ENCODE measurements at regions not wholly inside any gene's neighbourhood (a gene's known extent, or its start where the extent isn't known, plus 50 kb on each side); places are given as distances from the start of the nearest gene placed in this dataset.

DNA sequence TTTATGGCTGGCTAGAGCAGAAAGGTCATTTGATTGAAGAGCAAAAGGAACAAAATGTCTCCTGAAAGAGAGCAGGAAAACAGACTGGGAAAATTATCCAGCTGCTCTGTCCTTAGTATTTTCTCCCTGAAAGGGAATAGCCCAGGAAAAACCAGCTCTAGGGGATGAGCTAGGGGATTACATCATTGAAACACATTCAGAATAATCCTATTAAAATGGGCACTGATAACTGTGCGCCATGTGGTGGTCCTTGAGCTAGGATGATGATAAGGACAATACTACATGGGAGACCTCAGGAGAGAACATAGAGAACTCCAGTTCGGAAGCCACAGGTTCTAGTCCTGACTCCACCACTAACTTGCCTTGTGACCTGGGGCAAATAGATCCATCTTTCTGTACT, 873.8 kb downstream of the TYW1 start:
- TF ChIP-seq, protein P1, sequence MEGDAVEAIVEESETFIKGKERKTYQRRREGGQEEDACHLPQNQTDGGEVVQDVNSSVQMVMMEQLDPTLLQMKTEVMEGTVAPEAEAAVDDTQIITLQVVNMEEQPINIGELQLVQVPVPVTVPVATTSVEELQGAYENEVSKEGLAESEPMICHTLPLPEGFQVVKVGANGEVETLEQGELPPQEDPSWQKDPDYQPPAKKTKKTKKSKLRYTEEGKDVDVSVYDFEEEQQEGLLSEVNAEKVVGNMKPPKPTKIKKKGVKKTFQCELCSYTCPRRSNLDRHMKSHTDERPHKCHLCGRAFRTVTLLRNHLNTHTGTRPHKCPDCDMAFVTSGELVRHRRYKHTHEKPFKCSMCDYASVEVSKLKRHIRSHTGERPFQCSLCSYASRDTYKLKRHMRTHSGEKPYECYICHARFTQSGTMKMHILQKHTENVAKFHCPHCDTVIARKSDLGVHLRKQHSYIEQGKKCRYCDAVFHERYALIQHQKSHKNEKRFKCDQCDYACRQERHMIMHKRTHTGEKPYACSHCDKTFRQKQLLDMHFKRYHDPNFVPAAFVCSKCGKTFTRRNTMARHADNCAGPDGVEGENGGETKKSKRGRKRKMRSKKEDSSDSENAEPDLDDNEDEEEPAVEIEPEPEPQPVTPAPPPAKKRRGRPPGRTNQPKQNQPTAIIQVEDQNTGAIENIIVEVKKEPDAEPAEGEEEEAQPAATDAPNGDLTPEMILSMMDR (conservative IDR thresholded peaks at IDR 0.05) = no peak
- Mint-ChIP-seq H3K9me3 (peaks cover 7% of the 10 kb centered on the region), H3K4me1 (no peaks in the 10 kb centered on the region), H3K36me3 (ENCODE audit: low read depth) (peaks cover 2% of the 10 kb centered on the region), H3K27ac (ENCODE audit: unreplicated experiment) (no peak overlapping the region), H3K27me3 (ENCODE audit: low read depth) (peaks cover 2% of the 10 kb centered on the region), H3K4me3 (no peak overlapping the region)
- DNase-seq (ENCODE audit: low read depth, low spot score) = no peak

DNA sequence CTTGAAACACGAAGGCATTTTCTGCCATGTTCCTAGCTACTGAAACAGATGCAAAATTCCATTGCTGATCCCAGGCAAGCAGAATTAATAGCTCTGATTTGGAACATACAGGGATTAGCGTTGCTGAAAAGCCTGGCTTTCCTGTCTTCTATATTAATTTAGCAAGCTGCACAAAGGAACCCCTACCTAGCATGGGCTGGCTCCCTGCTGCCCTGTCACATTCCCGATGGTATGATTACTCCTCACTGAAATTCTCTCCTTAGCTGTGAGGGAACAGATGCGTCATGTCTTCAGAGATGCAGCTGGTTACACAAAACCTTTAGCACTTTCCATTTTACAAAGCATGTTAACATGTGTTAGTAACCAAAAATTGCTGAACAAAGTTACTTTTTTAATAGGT, 878.9 kb downstream of the TYW1 start:
- Mint-ChIP-seq H3K27me3 (ENCODE audit: low read depth) (peaks cover 31% of the 10 kb centered on the region), H3K4me3 (no peak overlapping the region), H3K4me1 (no peaks in the 10 kb centered on the region), H3K27ac (ENCODE audit: unreplicated experiment) (no peak overlapping the region), H3K36me3 (ENCODE audit: low read depth) (no peaks in the 10 kb centered on the region), H3K9me3 (no peaks in the 10 kb centered on the region)
- TF ChIP-seq, protein P1 (conservative IDR thresholded peaks at IDR 0.05) = no peak
- DNase-seq (ENCODE audit: low read depth, low spot score) = no peak

DNA sequence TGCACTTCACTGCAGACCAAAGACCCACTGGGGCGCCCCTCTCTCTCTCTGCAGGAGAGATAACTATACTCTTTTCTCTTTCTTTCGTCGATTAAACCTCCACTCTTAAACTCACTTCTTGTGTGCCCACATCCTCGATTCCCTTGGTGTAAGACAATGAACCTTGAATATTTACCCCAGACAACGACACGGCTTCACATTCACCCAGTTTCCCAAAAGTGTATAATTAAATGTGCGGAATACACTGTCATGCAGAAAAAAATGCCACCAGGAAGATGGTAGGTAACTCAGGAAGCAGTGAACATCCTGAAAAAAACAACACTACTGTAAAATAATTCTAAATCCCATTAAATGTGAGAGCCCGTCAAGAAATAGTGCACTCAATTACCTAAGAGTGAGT, 882.2 kb downstream of the TYW1 start:
- H3K4me3 Mint-ChIP-seq = no peak overlapping the region
- no peak for DNase-seq (ENCODE audit: low read depth, low spot score)
- no peaks in the 10 kb centered on the region for H3K9me3 Mint-ChIP-seq
- H3K27ac Mint-ChIP-seq (ENCODE audit: unreplicated experiment) = no peak overlapping the region
- no peaks in the 10 kb centered on the region for H3K36me3 Mint-ChIP-seq (ENCODE audit: low read depth)
- TF ChIP-seq, protein P1 (conservative IDR thresholded peaks at IDR 0.05) = no peak
- peaks cover 50% of the 10 kb centered on the region for H3K27me3 Mint-ChIP-seq (ENCODE audit: low read depth)
- no peaks in the 10 kb centered on the region for H3K4me1 Mint-ChIP-seq

DNA sequence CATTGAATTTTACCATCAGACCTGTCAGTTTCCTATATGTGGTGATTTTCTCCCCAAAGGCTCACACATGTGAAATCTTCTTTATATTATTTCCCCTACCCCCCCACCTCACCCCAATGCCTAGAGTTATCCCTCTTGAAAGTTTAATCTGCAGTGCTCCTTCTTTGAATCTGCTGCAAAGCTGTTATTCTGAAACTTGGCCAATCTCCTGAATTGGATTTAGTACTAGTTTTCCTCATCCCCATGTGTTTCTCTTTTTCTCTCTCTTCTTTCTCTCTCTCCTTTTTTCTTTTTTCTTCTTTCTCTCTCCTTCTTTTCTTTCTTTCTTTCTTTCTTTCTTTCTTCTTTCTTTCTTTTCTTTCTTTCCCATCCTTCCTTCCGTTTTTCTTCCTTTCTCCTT, 886.2 kb downstream of the TYW1 start:
- Mint-ChIP-seq H3K4me1 (no peaks in the 10 kb centered on the region), H3K36me3 (ENCODE audit: low read depth) (no peaks in the 10 kb centered on the region), H3K27ac (ENCODE audit: unreplicated experiment) (no peak overlapping the region), H3K9me3 (peaks cover 4% of the 10 kb centered on the region), H3K4me3 (no peak overlapping the region), H3K27me3 (ENCODE audit: low read depth) (peaks cover 41% of the 10 kb centered on the region)
- DNase-seq (ENCODE audit: low read depth, low spot score) = no peak
- TF ChIP-seq, protein P1 (conservative IDR thresholded peaks at IDR 0.05) = no peak

DNA sequence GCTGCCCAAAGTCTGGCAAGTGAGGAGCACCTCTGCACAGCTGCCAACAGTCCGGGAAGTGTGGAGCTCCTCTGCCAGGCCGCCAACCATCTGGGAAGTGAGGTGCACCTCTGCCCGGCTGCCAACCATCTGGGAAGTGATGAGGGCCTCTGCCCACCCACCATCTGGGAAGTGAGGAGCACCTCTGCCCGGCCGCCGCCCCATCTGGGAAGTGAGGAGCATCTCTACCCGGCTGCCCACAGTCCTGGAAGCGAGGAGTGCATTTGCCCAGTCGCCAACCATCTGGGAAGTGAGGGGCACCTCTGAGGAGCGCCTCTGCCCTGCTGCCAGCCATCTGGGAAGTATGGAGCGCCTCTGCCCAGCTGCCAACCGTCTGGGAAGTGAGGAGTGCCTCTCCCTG, 893.7 kb downstream of the TYW1 start:
- H3K9me3 Mint-ChIP-seq = peaks cover 4% of the 10 kb centered on the region
- H3K27me3 Mint-ChIP-seq (ENCODE audit: low read depth) = peaks cover 5% of the 10 kb centered on the region
- no peaks in the 10 kb centered on the region for H3K4me1 Mint-ChIP-seq
- no peak overlapping the region for H3K27ac Mint-ChIP-seq (ENCODE audit: unreplicated experiment)
- H3K4me3 Mint-ChIP-seq = no peak overlapping the region
- no peak for DNase-seq (ENCODE audit: low read depth, low spot score)
- TF ChIP-seq, protein P1 (conservative IDR thresholded peaks at IDR 0.05) = no peak
- no peaks in the 10 kb centered on the region for H3K36me3 Mint-ChIP-seq (ENCODE audit: low read depth)

DNA sequence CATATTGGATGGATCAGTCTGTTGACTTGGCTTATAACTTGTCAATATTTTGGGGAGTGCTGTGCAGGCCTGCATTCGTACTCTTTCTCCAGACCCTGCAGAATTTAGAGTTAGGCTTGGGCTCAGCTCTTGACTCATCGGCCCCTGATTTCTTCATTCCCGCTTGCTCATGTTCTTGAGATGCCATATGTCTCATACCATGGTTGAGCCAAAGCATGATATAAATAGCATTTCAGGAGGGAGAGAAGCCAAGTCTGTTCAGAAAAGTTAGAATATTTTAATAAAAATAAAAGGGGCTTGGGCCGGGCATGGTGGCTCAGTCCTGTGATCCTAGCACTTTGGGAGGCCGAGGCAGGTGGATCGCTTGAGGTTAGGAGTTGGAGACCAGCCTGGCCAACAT, 898.1 kb downstream of the TYW1 start:
- H3K27me3 Mint-ChIP-seq (ENCODE audit: low read depth) = peaks cover 2% of the 10 kb centered on the region
- no peak overlapping the region for H3K4me3 Mint-ChIP-seq
- TF ChIP-seq, protein P1 (conservative IDR thresholded peaks at IDR 0.05) = no peak

More for the DNA sequence above, 898.1 kb downstream of the TYW1 start:
- H3K27ac Mint-ChIP-seq (ENCODE audit: unreplicated experiment) = no peak overlapping the region
- peaks cover 4% of the 10 kb centered on the region for H3K36me3 Mint-ChIP-seq (ENCODE audit: low read depth)
- no peaks in the 10 kb centered on the region for H3K4me1 Mint-ChIP-seq
- H3K9me3 Mint-ChIP-seq = peaks cover 4% of the 10 kb centered on the region
- DNase-seq (ENCODE audit: low read depth, low spot score) = no peak
